ENCODE measurements at regions not wholly inside any gene's neighbourhood (a gene's known extent, or its start where the extent isn't known, plus 50 kb on each side); places are given as distances from the start of the nearest gene placed in this dataset.

- TF ChIP-seq POLR2A (IDR thresholded peaks at IDR 0.05): no peak
- TF ChIP-seq, protein P1, sequence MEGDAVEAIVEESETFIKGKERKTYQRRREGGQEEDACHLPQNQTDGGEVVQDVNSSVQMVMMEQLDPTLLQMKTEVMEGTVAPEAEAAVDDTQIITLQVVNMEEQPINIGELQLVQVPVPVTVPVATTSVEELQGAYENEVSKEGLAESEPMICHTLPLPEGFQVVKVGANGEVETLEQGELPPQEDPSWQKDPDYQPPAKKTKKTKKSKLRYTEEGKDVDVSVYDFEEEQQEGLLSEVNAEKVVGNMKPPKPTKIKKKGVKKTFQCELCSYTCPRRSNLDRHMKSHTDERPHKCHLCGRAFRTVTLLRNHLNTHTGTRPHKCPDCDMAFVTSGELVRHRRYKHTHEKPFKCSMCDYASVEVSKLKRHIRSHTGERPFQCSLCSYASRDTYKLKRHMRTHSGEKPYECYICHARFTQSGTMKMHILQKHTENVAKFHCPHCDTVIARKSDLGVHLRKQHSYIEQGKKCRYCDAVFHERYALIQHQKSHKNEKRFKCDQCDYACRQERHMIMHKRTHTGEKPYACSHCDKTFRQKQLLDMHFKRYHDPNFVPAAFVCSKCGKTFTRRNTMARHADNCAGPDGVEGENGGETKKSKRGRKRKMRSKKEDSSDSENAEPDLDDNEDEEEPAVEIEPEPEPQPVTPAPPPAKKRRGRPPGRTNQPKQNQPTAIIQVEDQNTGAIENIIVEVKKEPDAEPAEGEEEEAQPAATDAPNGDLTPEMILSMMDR (IDR thresholded peaks at IDR 0.05): no peak
These were observed 389.1 kb downstream of the NXPE2 start for GRCh38 chr11:115067471-115067870.

Data from Peyer's patch (tissue), 4 donors.